ENCODE measurements at regions not wholly inside any gene's neighbourhood (a gene's known extent, or its start where the extent isn't known, plus 50 kb on each side); places are given as distances from the start of the nearest gene placed in this dataset.

GRCh38 chr14:84399296-84399910 is 1130.5 kb upstream of the FLRT2 start:
- ChIA-PET CTCF (no interaction called here), POLR2A (no interaction called here)
- Histone ChIP-seq H3K27me3 (ENCODE audit: control insufficient read depth, insufficient read depth, low read length) (no peaks in the 10 kb centered on the region), H3K4me3 (ENCODE audit: low read depth, low read length) (no peak overlapping the region), H3K9me3 (ENCODE audit: control insufficient read depth, insufficient read depth, low read length) (peaks cover 7% of the 10 kb centered on the region), H3K27ac (ENCODE audit: low read depth, low read length) (no peak overlapping the region)
- DNase-seq (ENCODE audit: low read depth, low spot score): no peak
- TF ChIP-seq CTCF (IDR thresholded peaks at IDR 0.05; ENCODE audit: low read depth, low read length): no peak

GRCh38 chr14:84401631-84402030 is 1128.3 kb upstream of the FLRT2 start:
- no peak for DNase-seq (ENCODE audit: low read depth, low spot score)
- CTCF ChIA-PET: no interaction called here
- Histone ChIP-seq H3K4me3 (ENCODE audit: low read depth, low read length) (no peak overlapping the region), H3K27me3 (ENCODE audit: control insufficient read depth, insufficient read depth, low read length) (no peaks in the 10 kb centered on the region), H3K9me3 (ENCODE audit: control insufficient read depth, insufficient read depth, low read length) (peaks cover 7% of the 10 kb centered on the region), H3K27ac (ENCODE audit: low read depth, low read length) (no peak overlapping the region)
- no peak for TF ChIP-seq CTCF (IDR thresholded peaks at IDR 0.05; ENCODE audit: low read depth, low read length)
- POLR2A ChIA-PET: no interaction called here

- no peak for DNase-seq (ENCODE audit: low read depth, low spot score)
- ChIA-PET CTCF (no interaction called here), POLR2A (no interaction called here)
- H3K27me3 ChIP-seq (ENCODE audit: control insufficient read depth, insufficient read depth, low read length): no peaks in the 10 kb centered on the region
- peaks cover 7% of the 10 kb centered on the region for H3K9me3 ChIP-seq (ENCODE audit: control insufficient read depth, insufficient read depth, low read length)
- no peak overlapping the region for H3K4me3 ChIP-seq (ENCODE audit: low read depth, low read length)
- no peak for TF ChIP-seq CTCF (IDR thresholded peaks at IDR 0.05; ENCODE audit: low read depth, low read length)
- H3K27ac ChIP-seq (ENCODE audit: low read depth, low read length): no peak overlapping the region
Measured at GRCh38 chr14:84403585-84403984, 1126.4 kb upstream of the FLRT2 start.

GRCh38 chr14:84404246-84404645 is 1125.7 kb upstream of the FLRT2 start:
- Histone ChIP-seq H3K27me3 (ENCODE audit: control insufficient read depth, insufficient read depth, low read length) (no peaks in the 10 kb centered on the region), H3K4me3 (ENCODE audit: low read depth, low read length) (no peak overlapping the region), H3K9me3 (ENCODE audit: control insufficient read depth, insufficient read depth, low read length) (peaks cover 5% of the 10 kb centered on the region), H3K27ac (ENCODE audit: low read depth, low read length) (no peak overlapping the region)
- DNase-seq (ENCODE audit: low read depth, low spot score): no peak
- ChIA-PET POLR2A (no interaction called here), CTCF (no interaction called here)
- no peak for TF ChIP-seq CTCF (IDR thresholded peaks at IDR 0.05; ENCODE audit: low read depth, low read length)

- H3K27me3 ChIP-seq (ENCODE audit: control insufficient read depth, insufficient read depth, low read length): no peaks in the 10 kb centered on the region
- H3K27ac ChIP-seq (ENCODE audit: low read depth, low read length): no peak overlapping the region
- H3K4me3 ChIP-seq (ENCODE audit: low read depth, low read length): no peak overlapping the region
- CTCF ChIA-PET: no interaction called here
- no peak for DNase-seq (ENCODE audit: low read depth, low spot score)
- no peak for TF ChIP-seq CTCF (IDR thresholded peaks at IDR 0.05; ENCODE audit: low read depth, low read length)
- POLR2A ChIA-PET: no interaction called here
- H3K9me3 ChIP-seq (ENCODE audit: control insufficient read depth, insufficient read depth, low read length): no peaks in the 10 kb centered on the region
Measured at GRCh38 chr14:84409435-84409834, 1120.5 kb upstream of the FLRT2 start.
